ENCODE measurements at regions not wholly inside any gene's neighbourhood (a gene's known extent, or its start where the extent isn't known, plus 50 kb on each side); places are given as distances from the start of the nearest gene placed in this dataset.

GRCh38 chrX:39836802-39837420, 260.8 kb downstream of the BCOR start:
- intact Hi-C loops (cut with micrococcal nuclease; ENCODE audit: unreplicated experiment), result no loop called here
- Mint-ChIP-seq H3K27me3 (ENCODE audit: insufficient read depth, unreplicated experiment) (no peaks in the 10 kb centered on the region), H3K4me1 (ENCODE audit: low read depth, unreplicated experiment) (no peaks in the 10 kb centered on the region), H3K9me3 (ENCODE audit: unreplicated experiment) (no peaks in the 10 kb centered on the region), H3K27ac (ENCODE audit: unreplicated experiment) (no peak overlapping the region), H3K4me3 (ENCODE audit: unreplicated experiment) (no peak overlapping the region), H3K36me3 (ENCODE audit: insufficient read depth, unreplicated experiment) (no peaks in the 10 kb centered on the region)
- DNase-seq, result no peak
- ChIA-PET CTCF (no interaction called here), POLR2A (no interaction called here)
- Histone ChIP-seq H3K36me3 (ENCODE audit: control insufficient read depth, insufficient read depth, low read length) (no peaks in the 10 kb centered on the region), H3K27me3 (replicated peaks; ENCODE audit: control insufficient read depth, insufficient read depth, low read length) (no peaks in the 10 kb centered on the region), H3K4me1 (no peaks in the 10 kb centered on the region), H3K9me3 (no peaks in the 10 kb centered on the region), H3K4me3 (ENCODE audit: low read depth, low read length) (no peak overlapping the region)
- BruUV-seq (replicated peaks), result no TSS peak
- TF ChIP-seq, protein P1, sequence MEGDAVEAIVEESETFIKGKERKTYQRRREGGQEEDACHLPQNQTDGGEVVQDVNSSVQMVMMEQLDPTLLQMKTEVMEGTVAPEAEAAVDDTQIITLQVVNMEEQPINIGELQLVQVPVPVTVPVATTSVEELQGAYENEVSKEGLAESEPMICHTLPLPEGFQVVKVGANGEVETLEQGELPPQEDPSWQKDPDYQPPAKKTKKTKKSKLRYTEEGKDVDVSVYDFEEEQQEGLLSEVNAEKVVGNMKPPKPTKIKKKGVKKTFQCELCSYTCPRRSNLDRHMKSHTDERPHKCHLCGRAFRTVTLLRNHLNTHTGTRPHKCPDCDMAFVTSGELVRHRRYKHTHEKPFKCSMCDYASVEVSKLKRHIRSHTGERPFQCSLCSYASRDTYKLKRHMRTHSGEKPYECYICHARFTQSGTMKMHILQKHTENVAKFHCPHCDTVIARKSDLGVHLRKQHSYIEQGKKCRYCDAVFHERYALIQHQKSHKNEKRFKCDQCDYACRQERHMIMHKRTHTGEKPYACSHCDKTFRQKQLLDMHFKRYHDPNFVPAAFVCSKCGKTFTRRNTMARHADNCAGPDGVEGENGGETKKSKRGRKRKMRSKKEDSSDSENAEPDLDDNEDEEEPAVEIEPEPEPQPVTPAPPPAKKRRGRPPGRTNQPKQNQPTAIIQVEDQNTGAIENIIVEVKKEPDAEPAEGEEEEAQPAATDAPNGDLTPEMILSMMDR (IDR thresholded peaks at IDR 0.05; ENCODE audit: insufficient read depth in 1 of 2, low read depth in 1 of 2, low read length in 1 of 2, severe bottlenecking in 1 of 2, unreplicated experiment in 1 of 2), result no peak

DNA sequence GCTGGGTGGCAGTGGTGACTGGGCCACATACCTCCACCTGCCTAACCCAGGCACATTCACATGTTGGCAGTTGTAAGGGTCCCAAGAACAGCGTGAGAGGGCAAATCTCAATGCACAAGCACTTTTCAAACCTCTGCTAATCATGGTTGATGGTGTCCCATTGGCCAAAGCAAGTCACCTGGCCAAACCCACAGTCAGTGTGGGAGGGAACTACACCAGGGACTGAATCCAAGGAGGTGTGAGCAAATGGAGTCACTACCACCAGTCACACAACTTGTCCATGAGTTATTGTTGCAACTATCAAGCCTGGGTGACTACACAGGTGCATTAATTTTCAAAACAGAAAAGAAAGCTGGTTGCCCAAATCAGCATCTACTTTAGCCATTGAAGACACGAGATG, 260.1 kb downstream of the BCOR start:
- Histone ChIP-seq H3K27me3 (replicated peaks; ENCODE audit: control insufficient read depth, insufficient read depth, low read length) (no peaks in the 10 kb centered on the region), H3K36me3 (ENCODE audit: control insufficient read depth, insufficient read depth, low read length) (no peaks in the 10 kb centered on the region), H3K4me3 (ENCODE audit: low read depth, low read length) (no peak overlapping the region), H3K4me1 (no peaks in the 10 kb centered on the region), H3K9me3 (no peaks in the 10 kb centered on the region)
- intact Hi-C loops (cut with micrococcal nuclease; ENCODE audit: unreplicated experiment), result no loop called here
- H3K9me3 Mint-ChIP-seq (ENCODE audit: unreplicated experiment), result no peaks in the 10 kb centered on the region
- H3K36me3 Mint-ChIP-seq (ENCODE audit: insufficient read depth, unreplicated experiment), result no peaks in the 10 kb centered on the region
- TF ChIP-seq, protein P1 (IDR thresholded peaks at IDR 0.05; ENCODE audit: insufficient read depth in 1 of 2, low read depth in 1 of 2, low read length in 1 of 2, severe bottlenecking in 1 of 2, unreplicated experiment in 1 of 2), result no peak
- H3K4me3 Mint-ChIP-seq (ENCODE audit: unreplicated experiment), result no peak overlapping the region
- no peaks in the 10 kb centered on the region for H3K27me3 Mint-ChIP-seq (ENCODE audit: insufficient read depth, unreplicated experiment)
- H3K4me1 Mint-ChIP-seq (ENCODE audit: low read depth, unreplicated experiment), result no peaks in the 10 kb centered on the region
- POLR2A ChIA-PET, result no interaction called here
- no peak overlapping the region for H3K27ac Mint-ChIP-seq (ENCODE audit: unreplicated experiment)
- DNase-seq, result no peak
- CTCF ChIA-PET, result no interaction called here
- BruUV-seq (replicated peaks), result no TSS peak

- no peak overlapping the region for H3K27ac Mint-ChIP-seq (ENCODE audit: unreplicated experiment)
- H3K4me1 Mint-ChIP-seq (ENCODE audit: low read depth, unreplicated experiment), result no peaks in the 10 kb centered on the region
- Histone ChIP-seq H3K27me3 (replicated peaks; ENCODE audit: control insufficient read depth, insufficient read depth, low read length) (no peaks in the 10 kb centered on the region), H3K36me3 (ENCODE audit: control insufficient read depth, insufficient read depth, low read length) (no peaks in the 10 kb centered on the region), H3K4me1 (no peaks in the 10 kb centered on the region), H3K4me3 (ENCODE audit: low read depth, low read length) (no peak overlapping the region), H3K9me3 (no peaks in the 10 kb centered on the region)
- intact Hi-C loops (cut with micrococcal nuclease; ENCODE audit: unreplicated experiment), result no loop called here
- BruUV-seq (replicated peaks), result no TSS peak
- POLR2A ChIA-PET, result no interaction called here
- CTCF ChIA-PET, result no interaction called here
- no peaks in the 10 kb centered on the region for H3K36me3 Mint-ChIP-seq (ENCODE audit: insufficient read depth, unreplicated experiment)
- H3K4me3 Mint-ChIP-seq (ENCODE audit: unreplicated experiment), result no peak overlapping the region
- no peaks in the 10 kb centered on the region for H3K9me3 Mint-ChIP-seq (ENCODE audit: unreplicated experiment)
- TF ChIP-seq, protein P1 (IDR thresholded peaks at IDR 0.05; ENCODE audit: insufficient read depth in 1 of 2, low read depth in 1 of 2, low read length in 1 of 2, severe bottlenecking in 1 of 2, unreplicated experiment in 1 of 2), result no peak
- H3K27me3 Mint-ChIP-seq (ENCODE audit: insufficient read depth, unreplicated experiment), result no peaks in the 10 kb centered on the region
- DNase-seq, result no peak
Measured at GRCh38 chrX:39839371-39839770, 258.4 kb downstream of the BCOR start.

Measured in Caco-2 (cell line).